HEK293 (cell line): ENCODE measurements at regions not wholly inside any gene's neighbourhood (a gene's known extent, or its start where the extent isn't known, plus 50 kb on each side); places are given as distances from the start of the nearest gene placed in this dataset.
"Not testable (repeated sequence)": the region's sequence is repeated elsewhere in the genome, so short reads cannot be mapped to it uniquely, and the experiment has no call there.

Source experiments
- ELK4 ChIP-seq: IDR thresholded peaks from 2 replicates; pipeline ENCODE4 v1.6.1; 2011; ENCODE audit warnings: mild to moderate bottlenecking, low read depth, low read length, borderline replicate concordance
- SETDB1 ChIP-seq: IDR thresholded peaks from one replicate; pipeline ENCODE4 v1.6.1; 2017; ENCODE audit warnings: mild to moderate bottlenecking, low read length, moderate library complexity, mixed read lengths; ENCODE audit not compliant: insufficient read length
- SP2 ChIP-seq: fragments of 450-650 bp; formaldehyde crosslinking; IDR thresholded peaks from 2 replicates; pipeline ENCODE4 v1.5.1; 2016; ENCODE audit warnings: missing biosample characterization, missing genetic modification characterization
- TCF7L2 ChIP-seq: IDR thresholded peaks from 2 replicates; pipeline ENCODE4 v1.6.1; 2011; ENCODE audit warnings: low read depth, mild to moderate bottlenecking, inconsistent platforms, low read length, moderate library complexity, borderline replicate concordance
- ZBTB10 ChIP-seq: fragments of 450-650 bp; formaldehyde crosslinking; IDR thresholded peaks from 2 replicates; pipeline ENCODE4 v1.5.1; 2016; ENCODE audit warnings: missing biosample characterization, missing genetic modification characterization
- ZNF221 ChIP-seq: fragments of 450-650 bp; formaldehyde crosslinking; IDR thresholded peaks from 2 replicates; pipeline ENCODE4 v1.5.1; 2017; ENCODE audit warnings: missing biosample characterization, missing genetic modification characterization, borderline replicate concordance
- ZNF274 ChIP-seq, 2 experiments: fragments of 200-500 bp in 1 of 2; fragments of 450-650 bp in 1 of 2; sonication (Bioruptor generic) in 1 of 2; formaldehyde crosslinking in 1 of 2; IDR thresholded peaks; 2 replicates each; pipeline versions ENCODE4 v1.5.1 to v1.6.1; 2014 to 2016; ENCODE audit warnings: borderline replicate concordance in 1 of 2, inconsistent platforms in 1 of 2, low read length in 1 of 2, missing biosample characterization in 1 of 2, missing genetic modification characterization in 1 of 2
- ZNF530 ChIP-seq: fragments of 450-650 bp; formaldehyde crosslinking; IDR thresholded peaks from 2 replicates; pipeline ENCODE4 v1.5.1; 2016; ENCODE audit warnings: low read depth, missing biosample characterization, missing genetic modification characterization
- ZNF704 ChIP-seq: fragments of 450-650 bp; formaldehyde crosslinking; IDR thresholded peaks from 2 replicates; pipeline ENCODE4 v1.5.1; 2016; ENCODE audit warnings: missing biosample characterization, missing genetic modification characterization
- TF ChIP-seq, protein P1 (sequence below): sonication (generic); formaldehyde crosslinking; IDR thresholded peaks from 2 replicates; pipeline ENCODE4 v1.8.1; 2022; ENCODE audit warnings: mild to moderate bottlenecking, moderate library complexity, missing genetic modification reagents
- TF ChIP-seq, protein P2 (sequence below): fragments of 450-650 bp; formaldehyde crosslinking; IDR thresholded peaks from 2 replicates; pipeline ENCODE4 v1.5.1; 2016; ENCODE audit warnings: missing biosample characterization, missing genetic modification characterization
- TF ChIP-seq, protein P3 (sequence below): fragments of 450-650 bp; formaldehyde crosslinking; IDR thresholded peaks from 2 replicates; pipeline ENCODE4 v1.5.1; 2016; ENCODE audit warnings: missing biosample characterization, missing genetic modification characterization
- TF ChIP-seq, protein P4 (sequence below): fragments of 450-650 bp; formaldehyde crosslinking; IDR thresholded peaks from 2 replicates; pipeline ENCODE4 v1.5.1; 2016; ENCODE audit warnings: missing biosample characterization, missing genetic modification characterization, low read depth

GRCh38 chr13:52235900-52236595 is 76.7 kb upstream of the NEK3 start:
- TF ChIP-seq, protein P1, sequence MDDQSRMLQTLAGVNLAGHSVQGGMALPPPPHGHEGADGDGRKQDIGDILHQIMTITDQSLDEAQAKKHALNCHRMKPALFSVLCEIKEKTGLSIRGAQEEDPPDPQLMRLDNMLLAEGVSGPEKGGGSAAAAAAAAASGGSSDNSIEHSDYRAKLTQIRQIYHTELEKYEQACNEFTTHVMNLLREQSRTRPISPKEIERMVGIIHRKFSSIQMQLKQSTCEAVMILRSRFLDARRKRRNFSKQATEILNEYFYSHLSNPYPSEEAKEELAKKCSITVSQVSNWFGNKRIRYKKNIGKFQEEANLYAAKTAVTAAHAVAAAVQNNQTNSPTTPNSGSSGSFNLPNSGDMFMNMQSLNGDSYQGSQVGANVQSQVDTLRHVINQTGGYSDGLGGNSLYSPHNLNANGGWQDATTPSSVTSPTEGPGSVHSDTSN (CRISPR knock-in tag), result not testable (repeated sequence)
- TF ChIP-seq ZNF704 (tag by site-specific recombination); ZNF221 (tag by site-specific recombination); TCF7L2; SP2 (tag by site-specific recombination); ZNF274 (IDR thresholded peaks at IDR 0.05; ENCODE audit: low read length); ZNF274 (tag by site-specific recombination; IDR thresholded peaks at IDR 0.05; ENCODE audit: borderline replicate concordance); SETDB1; ELK4; ZNF530 (tag by site-specific recombination); ZBTB10 (tag by site-specific recombination): not testable (repeated sequence)
- TF ChIP-seq, protein P2, sequence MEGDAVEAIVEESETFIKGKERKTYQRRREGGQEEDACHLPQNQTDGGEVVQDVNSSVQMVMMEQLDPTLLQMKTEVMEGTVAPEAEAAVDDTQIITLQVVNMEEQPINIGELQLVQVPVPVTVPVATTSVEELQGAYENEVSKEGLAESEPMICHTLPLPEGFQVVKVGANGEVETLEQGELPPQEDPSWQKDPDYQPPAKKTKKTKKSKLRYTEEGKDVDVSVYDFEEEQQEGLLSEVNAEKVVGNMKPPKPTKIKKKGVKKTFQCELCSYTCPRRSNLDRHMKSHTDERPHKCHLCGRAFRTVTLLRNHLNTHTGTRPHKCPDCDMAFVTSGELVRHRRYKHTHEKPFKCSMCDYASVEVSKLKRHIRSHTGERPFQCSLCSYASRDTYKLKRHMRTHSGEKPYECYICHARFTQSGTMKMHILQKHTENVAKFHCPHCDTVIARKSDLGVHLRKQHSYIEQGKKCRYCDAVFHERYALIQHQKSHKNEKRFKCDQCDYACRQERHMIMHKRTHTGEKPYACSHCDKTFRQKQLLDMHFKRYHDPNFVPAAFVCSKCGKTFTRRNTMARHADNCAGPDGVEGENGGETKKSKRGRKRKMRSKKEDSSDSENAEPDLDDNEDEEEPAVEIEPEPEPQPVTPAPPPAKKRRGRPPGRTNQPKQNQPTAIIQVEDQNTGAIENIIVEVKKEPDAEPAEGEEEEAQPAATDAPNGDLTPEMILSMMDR (tag by site-specific recombination), result not testable (repeated sequence)
- TF ChIP-seq, protein P3, sequence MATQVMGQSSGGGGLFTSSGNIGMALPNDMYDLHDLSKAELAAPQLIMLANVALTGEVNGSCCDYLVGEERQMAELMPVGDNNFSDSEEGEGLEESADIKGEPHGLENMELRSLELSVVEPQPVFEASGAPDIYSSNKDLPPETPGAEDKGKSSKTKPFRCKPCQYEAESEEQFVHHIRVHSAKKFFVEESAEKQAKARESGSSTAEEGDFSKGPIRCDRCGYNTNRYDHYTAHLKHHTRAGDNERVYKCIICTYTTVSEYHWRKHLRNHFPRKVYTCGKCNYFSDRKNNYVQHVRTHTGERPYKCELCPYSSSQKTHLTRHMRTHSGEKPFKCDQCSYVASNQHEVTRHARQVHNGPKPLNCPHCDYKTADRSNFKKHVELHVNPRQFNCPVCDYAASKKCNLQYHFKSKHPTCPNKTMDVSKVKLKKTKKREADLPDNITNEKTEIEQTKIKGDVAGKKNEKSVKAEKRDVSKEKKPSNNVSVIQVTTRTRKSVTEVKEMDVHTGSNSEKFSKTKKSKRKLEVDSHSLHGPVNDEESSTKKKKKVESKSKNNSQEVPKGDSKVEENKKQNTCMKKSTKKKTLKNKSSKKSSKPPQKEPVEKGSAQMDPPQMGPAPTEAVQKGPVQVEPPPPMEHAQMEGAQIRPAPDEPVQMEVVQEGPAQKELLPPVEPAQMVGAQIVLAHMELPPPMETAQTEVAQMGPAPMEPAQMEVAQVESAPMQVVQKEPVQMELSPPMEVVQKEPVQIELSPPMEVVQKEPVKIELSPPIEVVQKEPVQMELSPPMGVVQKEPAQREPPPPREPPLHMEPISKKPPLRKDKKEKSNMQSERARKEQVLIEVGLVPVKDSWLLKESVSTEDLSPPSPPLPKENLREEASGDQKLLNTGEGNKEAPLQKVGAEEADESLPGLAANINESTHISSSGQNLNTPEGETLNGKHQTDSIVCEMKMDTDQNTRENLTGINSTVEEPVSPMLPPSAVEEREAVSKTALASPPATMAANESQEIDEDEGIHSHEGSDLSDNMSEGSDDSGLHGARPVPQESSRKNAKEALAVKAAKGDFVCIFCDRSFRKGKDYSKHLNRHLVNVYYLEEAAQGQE (tag by site-specific recombination), result not testable (repeated sequence)
- TF ChIP-seq, protein P4, sequence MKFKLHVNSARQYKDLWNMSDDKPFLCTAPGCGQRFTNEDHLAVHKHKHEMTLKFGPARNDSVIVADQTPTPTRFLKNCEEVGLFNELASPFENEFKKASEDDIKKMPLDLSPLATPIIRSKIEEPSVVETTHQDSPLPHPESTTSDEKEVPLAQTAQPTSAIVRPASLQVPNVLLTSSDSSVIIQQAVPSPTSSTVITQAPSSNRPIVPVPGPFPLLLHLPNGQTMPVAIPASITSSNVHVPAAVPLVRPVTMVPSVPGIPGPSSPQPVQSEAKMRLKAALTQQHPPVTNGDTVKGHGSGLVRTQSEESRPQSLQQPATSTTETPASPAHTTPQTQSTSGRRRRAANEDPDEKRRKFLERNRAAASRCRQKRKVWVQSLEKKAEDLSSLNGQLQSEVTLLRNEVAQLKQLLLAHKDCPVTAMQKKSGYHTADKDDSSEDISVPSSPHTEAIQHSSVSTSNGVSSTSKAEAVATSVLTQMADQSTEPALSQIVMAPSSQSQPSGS, result not testable (repeated sequence)
